ENCODE measurements at regions not wholly inside any gene's neighbourhood (a gene's known extent, or its start where the extent isn't known, plus 50 kb on each side); places are given as distances from the start of the nearest gene placed in this dataset.
A peak's percentile ranks its signal among the peaks of the same experiment; 100 is the strongest.

- no peak for DNase-seq
Measured at GRCh38 chr14:26773906-26774593, 176.2 kb upstream of the NOVA1 start.

GRCh38 chr14:26775765-26776563 lies 178.1 kb upstream of the NOVA1 start:
- no peak for DNase-seq

- no peak for DNase-seq
Measured at GRCh38 chr14:26791117-26791806, 193.4 kb upstream of the NOVA1 start.

GRCh38 chr14:26794731-26795130 lies 196.9 kb upstream of the NOVA1 start:
- no peak for DNase-seq

GRCh38 chr14:26808407-26808806 lies 210.6 kb upstream of the NOVA1 start:
- no peak for DNase-seq

- no peak for DNase-seq
Measured at GRCh38 chr14:26810631-26811030, 212.8 kb upstream of the NOVA1 start.

GRCh38 chr14:26811756-26812305 lies 214.0 kb upstream of the NOVA1 start:
- no peak for DNase-seq

DNA sequence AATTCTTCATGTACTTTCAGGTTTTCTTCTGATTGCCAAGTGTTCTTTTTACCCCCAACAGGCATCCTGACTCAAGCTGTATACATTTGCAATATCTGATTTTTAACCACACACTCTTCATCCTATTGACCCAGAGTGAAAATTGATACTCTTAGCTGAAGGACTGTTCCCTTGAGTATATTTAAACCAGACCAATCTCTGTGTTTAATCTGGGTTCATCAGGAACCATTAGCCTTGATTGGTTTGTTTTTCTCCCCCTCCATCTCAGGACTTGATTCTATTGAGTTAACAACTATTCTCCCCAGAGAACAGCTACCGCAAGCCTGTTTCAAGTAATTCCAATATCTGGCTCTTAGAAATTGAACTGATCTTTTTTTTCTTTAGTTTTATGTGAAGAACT lies 222.3 kb upstream of the NOVA1 start:
- DNase-seq: peak; percentile 42

DNA sequence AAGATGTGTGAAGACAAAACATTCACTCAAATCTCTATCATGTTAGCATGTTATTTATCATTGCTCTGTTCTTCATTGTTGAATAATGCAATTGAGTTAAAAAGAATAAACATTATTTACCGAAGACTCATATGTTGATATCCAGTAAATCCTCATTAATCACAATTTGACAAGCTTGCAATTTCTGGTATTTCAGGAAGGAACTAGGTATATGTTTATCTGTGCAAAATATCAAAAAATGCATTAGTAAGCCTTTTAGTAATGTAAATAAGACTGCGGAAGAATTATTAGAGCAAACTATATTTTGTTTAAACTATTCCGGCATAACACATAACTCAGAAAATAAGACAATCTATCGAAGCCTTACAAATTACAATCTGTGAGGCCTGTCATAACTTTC lies 222.7 kb upstream of the NOVA1 start:
- no peak for DNase-seq

GRCh38 chr14:26828741-26829140 lies 230.9 kb upstream of the NOVA1 start:
- DNase-seq: peak; percentile 3

DNA sequence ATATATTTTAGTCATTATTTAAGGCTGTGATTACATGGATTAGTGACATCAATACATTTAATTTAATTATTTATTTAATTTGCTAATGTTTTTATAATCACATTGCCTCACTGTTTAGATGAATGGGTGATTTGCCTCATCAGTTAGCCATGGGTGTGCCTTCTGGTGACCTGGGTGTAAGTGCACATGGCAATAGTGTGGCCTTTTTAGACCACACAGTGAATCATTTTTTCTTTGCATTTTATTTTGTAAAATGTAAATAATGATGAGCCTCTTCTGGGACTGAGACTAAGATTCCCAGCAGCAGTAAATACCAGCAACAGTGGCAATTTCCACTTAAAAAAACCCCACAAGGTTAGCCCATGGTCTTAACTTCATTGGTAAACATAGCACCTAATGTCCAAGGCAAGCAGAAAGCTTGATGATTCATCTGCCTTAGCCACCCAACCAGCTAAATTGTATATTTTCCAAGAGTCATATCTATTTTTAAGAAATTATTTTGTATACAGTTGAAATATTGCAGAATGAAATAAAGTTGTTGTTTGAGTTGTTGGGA lies 235.9 kb upstream of the NOVA1 start:
- no peak for DNase-seq

GRCh38 chr14:26835979-26836570 lies 238.2 kb upstream of the NOVA1 start:
- DNase-seq: no peak

DNA sequence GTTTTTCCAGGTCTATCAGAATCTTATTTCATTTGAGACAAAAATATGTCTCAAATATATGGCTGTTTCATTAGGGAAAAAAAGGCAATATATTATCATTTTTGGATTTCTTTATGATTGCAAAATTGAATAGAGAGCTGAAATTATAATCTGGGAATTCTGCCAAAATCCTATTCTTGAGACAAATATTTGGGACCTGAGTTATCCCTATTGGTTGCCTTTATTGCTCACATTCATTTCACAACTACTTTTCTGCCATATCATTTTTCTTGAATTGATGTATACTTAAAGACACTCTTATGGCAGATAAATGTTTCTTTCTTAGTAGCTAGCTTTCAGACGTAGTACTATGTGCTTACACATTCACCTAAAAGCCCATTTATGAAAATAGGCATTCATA lies 241.6 kb upstream of the NOVA1 start:
- DNase-seq: no peak

- DNase-seq: no peak
Measured at GRCh38 chr14:26841326-26841725, 243.5 kb upstream of the NOVA1 start.

- DNase-seq: no peak
Measured at GRCh38 chr14:26841920-26842741, 244.3 kb upstream of the NOVA1 start.

DNA sequence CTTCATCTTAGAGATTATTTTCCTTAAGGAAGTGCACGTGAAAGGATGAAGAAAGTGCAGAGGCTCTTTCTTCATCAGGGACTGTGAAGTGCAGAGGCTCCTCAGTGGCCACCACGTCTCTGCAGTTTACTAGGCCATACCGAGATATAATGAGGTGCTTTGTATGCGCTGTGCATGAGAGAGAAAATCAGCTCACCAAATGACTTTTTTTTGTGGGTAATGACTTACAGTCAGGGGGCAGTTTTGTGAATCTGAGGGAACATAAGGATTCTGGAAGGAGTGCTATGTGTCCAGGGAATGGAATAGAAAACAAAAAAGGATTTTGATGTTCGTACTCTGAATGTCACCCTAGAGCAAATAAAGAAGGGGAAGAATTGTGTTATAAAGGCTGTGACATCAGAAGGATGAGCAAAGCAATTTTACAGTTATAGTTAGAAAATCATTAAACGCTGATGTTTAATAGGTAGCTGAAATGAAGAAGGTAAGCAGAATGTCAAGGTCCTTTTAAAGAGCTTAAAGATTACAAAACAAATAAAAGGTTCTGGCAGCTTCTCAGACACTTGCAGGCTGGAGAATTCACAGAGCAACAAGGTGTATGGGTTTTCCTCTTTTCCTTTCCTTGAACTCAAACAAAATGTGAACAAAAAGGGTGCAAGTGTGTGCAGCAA lies 247.5 kb upstream of the NOVA1 start:
- DNase-seq: no peak

DNA sequence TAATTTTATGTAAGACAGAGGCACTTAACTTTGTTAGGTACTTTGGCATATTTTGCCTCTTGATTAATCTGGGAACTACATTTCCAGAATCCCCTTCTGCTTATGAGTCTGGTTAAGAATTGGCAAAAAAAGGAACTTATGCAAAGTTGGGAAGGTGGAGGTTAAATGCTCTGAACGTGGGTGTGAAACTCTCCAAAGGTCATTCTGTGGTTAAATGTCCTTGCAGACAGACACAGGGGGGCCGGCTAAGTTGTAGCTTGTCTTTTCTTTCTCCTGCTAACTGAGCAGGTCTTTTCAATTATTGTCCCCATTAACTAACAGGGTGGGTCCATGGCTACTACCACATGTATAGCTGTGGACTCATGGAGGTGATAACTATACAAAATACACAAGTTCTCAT lies 248.6 kb upstream of the NOVA1 start:
- DNase-seq: no peak

DNA sequence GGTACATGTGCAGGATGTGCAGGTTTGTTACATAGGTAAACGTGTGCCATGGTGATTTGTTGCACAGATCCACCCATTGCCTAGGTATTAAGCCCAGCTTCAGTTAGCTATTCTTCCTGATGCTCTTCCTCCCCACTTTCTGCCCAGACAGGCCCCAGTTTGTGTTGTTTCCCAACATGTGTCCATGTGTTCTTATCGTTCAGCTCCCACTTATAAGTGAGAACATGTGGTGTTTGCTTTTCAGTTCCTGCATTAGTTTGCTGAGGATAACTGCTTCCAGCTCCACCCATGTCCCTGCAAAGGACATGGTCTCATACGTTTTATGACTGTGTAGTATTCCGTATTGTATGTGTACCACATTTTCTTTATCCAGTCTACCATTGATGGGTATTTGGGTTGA lies 251.7 kb upstream of the NOVA1 start:
- DNase-seq: no peak

- DNase-seq: no peak
Measured at GRCh38 chr14:26851793-26852192, 254.0 kb upstream of the NOVA1 start.

GRCh38 chr14:26855077-26855753 lies 257.4 kb upstream of the NOVA1 start:
- no peak for DNase-seq
